HG02852 (cell line): ENCODE measurements at regions not wholly inside any gene's neighbourhood (a gene's known extent, or its start where the extent isn't known, plus 50 kb on each side); places are given as distances from the start of the nearest gene placed in this dataset.

ENCODE experiments used
- ATAC-seq: cut with Tn5 transposase; IDR thresholded peaks from one replicate; pipeline ENCODE4 v1.9.1; 2021; ENCODE audit warnings: mild to moderate bottlenecking, moderate library complexity; ENCODE audit not compliant: unreplicated experiment

DNA sequence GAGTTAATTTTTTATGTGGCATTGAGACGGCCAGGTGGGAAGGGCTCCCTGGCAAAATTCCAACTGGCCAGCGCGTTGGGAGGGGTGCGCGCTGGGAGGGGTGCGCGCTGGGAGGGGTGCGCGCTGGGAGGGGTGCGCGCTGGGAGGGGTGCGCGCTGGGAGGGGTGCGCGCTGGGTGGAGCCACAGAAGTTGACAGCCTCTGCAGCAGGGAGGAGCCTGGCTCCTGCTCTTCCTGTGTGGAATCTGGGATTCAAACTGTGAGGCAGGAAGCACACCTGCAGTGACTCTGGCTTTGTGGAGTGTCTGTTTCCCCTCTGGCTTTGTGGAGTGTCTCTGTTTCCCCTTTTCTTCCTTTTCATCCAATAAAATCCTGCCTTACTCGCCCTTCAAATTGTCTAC lies 147.9 kb upstream of the CBLN2 start:
- ATAC-seq = no peak

- ATAC-seq = no peak
These were observed 143.6 kb upstream of the CBLN2 start for GRCh38 chr18:72687736-72688135.

DNA sequence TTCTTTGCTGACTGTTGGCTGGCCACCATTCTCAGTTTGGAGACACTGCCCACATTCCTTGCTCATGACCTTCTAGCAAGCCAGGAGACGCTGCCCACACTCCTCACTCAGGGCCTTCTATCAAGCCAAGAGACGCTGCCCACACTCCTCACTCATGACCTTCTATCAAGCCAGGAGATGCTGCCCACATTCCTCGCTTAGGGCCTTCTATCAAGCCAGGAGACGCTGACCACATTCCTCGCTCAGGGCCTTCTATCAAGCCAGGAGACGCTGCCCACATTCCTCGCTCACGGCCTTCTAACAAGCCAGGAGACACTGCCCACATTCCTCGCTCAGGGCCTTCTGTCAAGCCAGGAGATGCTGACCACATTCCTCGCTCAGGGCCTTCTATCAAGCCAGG lies 131.3 kb upstream of the CBLN2 start:
- no peak for ATAC-seq

- ATAC-seq = peak; percentile 93
These were observed 130.6 kb upstream of the CBLN2 start for GRCh38 chr18:72674710-72675109.

DNA sequence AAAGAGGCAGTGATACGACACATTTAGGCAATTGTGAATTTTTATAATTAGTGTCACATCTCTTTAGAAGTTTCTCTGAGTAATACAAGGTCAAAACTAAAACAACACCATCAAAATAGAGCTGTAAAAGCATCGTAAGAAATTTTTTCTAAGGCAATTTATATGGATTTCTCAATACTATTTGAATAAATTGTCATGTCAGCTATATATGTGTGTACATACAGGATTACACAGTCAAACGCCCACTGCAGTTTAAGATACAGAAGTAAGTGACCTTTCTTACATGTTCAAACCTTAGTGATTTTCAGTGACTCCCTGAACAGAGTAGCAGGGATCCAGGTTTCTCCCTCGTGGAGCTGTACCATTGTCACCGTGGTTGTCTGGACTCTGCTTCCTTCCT lies 129.1 kb upstream of the CBLN2 start:
- no peak for ATAC-seq

DNA sequence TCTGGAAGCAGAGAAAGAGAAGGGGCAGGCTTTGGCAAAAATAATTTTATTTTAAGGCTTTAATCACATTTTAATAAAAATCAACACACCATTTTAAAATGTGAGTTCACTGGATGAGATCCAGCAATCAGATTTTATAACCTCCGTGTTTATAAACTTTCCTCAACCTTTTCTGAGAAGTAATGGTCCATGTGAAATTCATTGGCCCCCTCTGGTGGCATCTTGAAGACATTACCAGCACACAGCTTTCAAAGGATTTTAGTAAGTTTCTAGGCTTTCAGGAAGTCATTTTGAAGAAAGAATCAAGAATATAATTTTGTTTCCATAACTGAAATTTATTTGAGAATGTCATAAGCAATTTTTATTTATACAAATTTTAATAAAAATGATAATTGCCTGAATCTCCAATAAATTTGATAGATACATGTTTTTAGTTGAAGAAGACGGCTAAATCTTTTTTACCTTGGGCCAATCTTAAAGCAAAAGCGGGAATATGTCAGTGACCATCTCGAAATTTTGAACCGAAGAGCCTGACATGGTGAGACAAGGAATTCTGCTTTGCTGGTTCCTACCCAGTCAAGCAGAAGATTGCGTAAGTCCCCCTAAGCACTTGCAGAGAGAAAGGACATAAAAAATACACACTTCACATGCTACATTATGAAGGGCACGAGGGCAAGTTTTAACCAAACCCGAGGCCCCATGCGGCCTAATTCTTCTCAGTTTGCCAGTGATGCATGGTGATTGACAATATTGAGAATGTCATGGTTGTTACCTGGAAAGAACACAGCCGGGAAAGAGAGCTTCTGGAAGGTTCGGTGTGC lies 128.4 kb upstream of the CBLN2 start:
- peak; percentile 24 for ATAC-seq

DNA sequence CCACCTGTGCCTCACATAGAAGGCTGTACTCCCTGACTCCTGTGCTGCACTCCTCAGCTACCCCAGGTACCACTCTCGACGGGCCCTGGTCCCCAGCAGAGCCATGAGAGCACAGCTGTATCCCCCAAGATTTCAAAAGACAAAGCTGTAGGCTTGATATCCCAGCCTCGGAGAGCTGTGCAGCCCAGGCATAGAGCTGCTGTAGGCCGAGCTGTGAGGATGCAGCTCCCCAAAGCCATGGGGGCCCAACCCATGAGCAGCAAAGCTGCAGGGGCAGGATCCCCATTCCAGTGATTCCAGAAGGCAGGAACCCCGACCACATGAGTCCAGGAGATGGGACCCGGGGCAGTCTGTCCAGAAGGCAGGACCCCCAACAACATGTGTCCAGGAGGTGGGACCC lies 123.8 kb upstream of the CBLN2 start:
- ATAC-seq = no peak

DNA sequence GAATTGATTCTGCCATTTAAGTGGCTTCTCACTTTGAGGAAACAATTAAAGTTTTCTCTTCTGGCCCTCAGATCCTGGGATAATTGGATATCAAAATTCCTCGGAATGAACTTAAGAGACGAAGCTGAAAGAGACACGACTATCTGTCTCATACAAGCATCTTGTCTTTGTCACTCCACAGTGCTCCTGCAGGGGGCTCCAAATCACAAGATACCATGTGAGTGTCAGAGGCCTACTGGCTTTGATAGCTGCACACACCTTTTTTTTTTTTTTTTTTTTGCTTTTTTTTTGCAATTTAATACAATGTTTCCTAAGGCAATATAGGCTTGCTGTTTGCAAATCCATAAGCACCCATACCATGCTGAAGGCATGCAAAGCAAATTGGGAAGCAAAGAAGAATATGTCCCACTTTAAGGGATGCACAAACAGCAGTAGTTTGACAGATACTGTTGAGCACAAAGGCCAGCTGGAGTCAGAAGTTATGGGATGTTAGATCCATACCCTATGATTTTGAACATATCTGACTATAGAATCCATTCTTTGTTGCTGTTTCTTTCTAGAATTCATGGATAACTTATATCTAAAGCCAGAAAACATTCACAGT lies 109.0 kb upstream of the CBLN2 start:
- ATAC-seq = peak; percentile 97

GRCh38 chr18:72651033-72651432 lies 106.9 kb upstream of the CBLN2 start:
- no peak for ATAC-seq

DNA sequence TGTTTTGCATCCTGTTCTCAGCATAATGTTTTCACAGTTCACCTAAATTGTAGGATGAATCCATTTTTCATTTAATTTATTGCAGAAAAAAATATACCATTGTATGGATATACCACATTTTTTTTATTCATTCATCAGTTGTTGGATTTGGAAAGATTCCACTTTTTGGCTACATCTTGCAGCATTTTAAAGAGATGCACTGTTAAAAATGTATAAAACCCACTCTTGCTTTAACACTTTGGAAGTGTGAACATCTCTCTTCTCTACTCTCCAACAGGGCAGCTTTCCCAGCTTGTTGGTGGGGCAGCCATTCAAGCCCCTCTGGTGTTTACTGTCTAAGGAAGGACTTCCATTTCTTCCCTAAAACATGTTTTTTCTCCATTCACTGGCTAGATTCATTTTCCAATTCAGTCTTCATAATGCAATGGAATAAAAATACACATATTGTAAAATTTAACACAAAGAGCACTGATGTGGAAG lies 104.4 kb upstream of the CBLN2 start:
- ATAC-seq = no peak

- ATAC-seq = no peak
These were observed 103.9 kb upstream of the CBLN2 start for GRCh38 chr18:72648079-72648478.

DNA sequence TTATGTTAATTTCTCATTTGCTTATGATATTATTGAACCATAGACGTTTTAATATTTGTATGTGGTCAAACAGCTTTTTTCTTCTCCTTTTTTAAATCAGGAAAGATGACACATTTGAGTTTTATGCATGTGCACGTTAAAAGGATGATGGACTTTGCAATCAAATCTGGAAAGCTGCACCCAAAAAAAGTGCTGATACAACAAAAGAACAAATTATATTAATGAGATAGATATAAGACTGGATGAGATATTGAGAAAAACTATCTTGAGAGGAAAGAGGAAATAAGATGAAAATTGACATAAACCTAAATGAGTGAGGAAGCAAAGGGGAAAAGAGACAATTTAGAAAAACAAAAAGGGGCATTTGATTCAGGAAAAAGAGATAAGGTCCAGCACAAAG lies 96.4 kb upstream of the CBLN2 start:
- ATAC-seq = no peak

DNA sequence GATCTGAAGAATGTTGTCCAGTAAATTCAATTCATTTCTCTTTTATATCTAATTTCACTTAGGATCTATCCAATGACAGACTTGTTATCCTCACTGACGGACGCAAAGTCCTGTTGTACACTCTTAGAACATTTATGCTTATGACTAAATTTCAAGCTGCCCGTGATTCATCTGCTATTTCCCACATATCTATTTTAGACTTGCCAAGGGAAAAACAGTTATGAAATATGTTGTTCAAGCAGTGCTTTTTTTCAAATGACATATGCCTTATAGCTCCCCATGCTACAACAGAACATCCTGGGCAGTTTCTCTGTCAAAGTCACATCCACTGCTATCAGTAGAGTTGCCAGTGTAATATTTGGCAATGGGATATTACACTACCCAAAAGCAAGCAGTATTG lies 94.2 kb upstream of the CBLN2 start:
- ATAC-seq = no peak

DNA sequence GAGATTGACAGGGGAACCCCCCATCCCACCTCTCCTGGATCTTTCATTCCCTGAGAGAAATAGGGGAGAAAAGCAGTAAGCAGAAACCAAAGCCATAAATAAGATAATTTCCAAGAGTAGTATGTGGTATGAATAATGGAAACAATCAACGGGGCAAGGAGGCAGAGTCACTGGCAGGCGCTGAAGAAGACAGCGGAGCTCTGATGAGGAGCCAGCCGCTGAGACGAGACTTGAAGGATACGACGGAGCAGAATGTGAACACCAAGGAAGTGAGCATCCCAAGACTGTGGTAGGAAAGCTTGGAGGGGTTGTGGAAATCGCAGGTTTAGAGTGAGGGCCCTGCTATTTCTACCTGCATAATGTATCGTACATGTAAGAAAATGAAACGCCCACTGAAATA lies 93.6 kb upstream of the CBLN2 start:
- no peak for ATAC-seq

- ATAC-seq = no peak
These were observed 93.2 kb upstream of the CBLN2 start for GRCh38 chr18:72637299-72637698.

- no peak for ATAC-seq
These were observed 92.5 kb upstream of the CBLN2 start for GRCh38 chr18:72636611-72637010.

DNA sequence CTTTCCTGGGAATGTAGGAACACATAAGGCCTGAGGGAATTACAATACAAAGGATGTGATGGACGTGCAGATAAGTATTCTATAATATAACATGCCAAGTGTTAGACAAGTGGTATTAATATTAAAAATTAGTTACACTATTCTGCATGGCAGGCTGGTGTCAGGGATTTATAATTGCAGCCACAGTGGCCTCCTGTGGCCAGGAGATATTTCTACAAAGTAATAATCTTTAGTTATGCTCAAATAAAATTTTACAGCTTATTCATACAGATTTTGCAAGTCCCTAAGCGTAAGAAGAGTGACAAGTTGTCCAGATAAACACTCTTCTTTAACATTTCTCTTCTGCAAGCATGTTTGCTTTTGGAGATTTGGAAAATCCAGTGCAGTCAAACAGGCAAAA lies 90.4 kb upstream of the CBLN2 start:
- no peak for ATAC-seq

GRCh38 chr18:72630991-72631390 lies 86.8 kb upstream of the CBLN2 start:
- ATAC-seq = no peak

DNA sequence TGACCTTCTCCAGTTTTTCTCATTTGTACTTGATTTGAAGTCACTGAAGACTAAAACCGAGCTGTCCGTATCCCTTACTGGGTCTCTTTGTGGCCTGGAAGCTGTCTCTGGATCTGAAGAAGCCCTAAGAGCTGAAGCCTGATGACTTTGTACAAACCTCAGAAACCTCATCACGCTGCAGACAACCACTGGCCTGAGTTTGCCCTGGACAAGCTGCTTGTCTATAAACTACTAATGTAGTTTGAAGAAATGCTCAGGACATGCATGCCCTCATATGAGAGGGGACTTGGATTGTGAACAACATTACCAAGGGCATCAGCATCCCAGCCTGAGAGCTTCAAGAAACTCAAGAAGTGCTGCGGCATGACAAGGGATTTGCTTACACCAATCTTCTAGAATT lies 79.3 kb upstream of the CBLN2 start:
- no peak for ATAC-seq

DNA sequence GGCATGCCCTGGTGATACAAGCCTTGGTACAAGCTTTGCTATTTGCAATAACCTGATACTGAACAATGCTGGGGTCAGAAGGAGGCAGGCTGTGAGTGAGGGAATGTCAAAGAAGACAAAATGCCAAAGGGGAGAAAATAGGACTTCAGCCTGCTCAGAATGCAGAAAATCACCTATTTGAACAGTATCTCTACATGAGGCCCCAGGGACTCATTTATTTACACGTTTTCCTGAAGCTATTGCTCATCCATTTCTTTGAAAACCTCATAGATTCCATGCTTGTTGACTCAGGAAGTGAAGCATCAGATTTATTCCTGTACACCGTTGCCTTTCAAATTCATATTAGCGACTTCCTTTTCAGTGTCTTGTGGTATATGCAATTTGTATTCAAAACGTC lies 69.4 kb upstream of the CBLN2 start:
- ATAC-seq = no peak

- ATAC-seq = no peak
These were observed 68.9 kb upstream of the CBLN2 start for GRCh38 chr18:72612894-72613533.

DNA sequence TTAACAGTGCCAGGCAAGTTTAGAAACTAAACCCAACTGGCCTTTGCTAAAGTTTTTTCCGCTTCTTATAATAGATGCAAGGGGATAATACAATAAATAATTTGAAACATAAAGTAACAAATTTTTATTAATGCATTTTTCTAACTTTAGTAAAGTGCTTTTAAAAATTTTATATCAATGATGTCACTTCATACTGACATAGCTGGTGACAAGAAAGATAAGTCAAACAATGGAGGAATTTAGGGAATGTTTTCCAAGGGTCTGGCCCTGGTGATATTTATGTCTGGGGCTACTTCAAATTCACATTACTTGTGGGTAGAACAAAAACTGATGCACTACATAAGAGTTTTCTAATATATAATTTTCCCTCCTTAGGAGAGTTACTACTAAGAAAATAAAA lies 61.2 kb upstream of the CBLN2 start:
- no peak for ATAC-seq
